ENCODE measurements at regions not wholly inside any gene's neighbourhood (a gene's known extent, or its start where the extent isn't known, plus 50 kb on each side); places are given as distances from the start of the nearest gene placed in this dataset. TPM values are rescaled to one million over a fixed set of nuclear protein-coding genes. Genes with fewer than 3 reads are reported as not detected.

DNA sequence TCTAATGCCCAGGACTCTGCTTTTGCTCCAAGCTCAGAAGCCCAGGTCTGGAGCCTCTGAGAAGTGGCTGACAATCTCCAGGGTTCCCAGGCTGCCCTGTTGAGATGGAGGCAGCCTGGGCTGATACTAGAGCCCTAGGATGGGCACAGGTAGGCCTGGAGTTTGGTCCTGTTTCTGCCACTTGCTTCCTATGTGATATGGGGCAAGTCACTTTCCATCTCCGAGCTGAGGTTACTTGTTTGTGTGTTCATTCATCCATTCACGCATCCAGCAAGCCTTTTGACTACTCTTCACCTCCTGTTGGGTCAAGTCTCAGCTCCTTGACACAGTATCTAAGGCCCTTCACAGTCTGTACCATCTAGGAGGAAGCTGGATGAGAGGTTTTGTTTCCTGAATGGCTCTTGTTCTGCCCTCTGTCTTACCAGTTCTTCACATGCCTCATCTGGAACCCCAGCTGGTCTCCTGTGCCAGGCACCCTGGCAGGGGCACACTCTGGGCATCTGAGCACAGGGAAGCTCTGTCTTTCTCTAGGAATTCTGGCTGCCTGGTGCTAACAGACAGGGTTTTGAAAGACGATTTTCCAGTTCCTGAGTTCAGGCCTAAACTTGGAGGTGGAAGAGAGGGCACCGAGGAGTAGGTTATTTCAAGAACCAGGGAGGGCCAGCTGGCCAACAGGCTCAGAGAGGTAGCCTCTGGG lies 53.2 kb upstream of the AMPD3 start:
- H3K9me3 ChIP-seq: no peaks in the 10 kb centered on the region
- H3K36me3 ChIP-seq: no peaks in the 10 kb centered on the region
- H3K27ac ChIP-seq: no peak overlapping the region
- no peak for DNase-seq (ENCODE audit: low spot score in 2 of 2)
- peaks cover 0 to 11% (median 3%) of the 10 kb centered on the region in 4 donors for H3K4me1 ChIP-seq
- H3K27me3 ChIP-seq: no peaks in the 10 kb centered on the region
- H3K4me3 ChIP-seq: no peak overlapping the region
- 77 to 85% methylated on average over 4 of the region's 4 CpGs for WGBS, 2 donors
- no peak for TF ChIP-seq POLR2A (IDR thresholded peaks at IDR 0.05)
- TF ChIP-seq EP300 (IDR thresholded peaks at IDR 0.05): no peak
- TF ChIP-seq, protein P1, sequence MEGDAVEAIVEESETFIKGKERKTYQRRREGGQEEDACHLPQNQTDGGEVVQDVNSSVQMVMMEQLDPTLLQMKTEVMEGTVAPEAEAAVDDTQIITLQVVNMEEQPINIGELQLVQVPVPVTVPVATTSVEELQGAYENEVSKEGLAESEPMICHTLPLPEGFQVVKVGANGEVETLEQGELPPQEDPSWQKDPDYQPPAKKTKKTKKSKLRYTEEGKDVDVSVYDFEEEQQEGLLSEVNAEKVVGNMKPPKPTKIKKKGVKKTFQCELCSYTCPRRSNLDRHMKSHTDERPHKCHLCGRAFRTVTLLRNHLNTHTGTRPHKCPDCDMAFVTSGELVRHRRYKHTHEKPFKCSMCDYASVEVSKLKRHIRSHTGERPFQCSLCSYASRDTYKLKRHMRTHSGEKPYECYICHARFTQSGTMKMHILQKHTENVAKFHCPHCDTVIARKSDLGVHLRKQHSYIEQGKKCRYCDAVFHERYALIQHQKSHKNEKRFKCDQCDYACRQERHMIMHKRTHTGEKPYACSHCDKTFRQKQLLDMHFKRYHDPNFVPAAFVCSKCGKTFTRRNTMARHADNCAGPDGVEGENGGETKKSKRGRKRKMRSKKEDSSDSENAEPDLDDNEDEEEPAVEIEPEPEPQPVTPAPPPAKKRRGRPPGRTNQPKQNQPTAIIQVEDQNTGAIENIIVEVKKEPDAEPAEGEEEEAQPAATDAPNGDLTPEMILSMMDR (IDR thresholded peaks at IDR 0.05): no peak

Small RNA genes lying in the stretch of these regions (small RNA-seq; reads per million reads assigned to genes)
- not detected for gene RNU6ATAC33P

All from tibial nerve (tissue), 4 donors.